OCI-LY3 (cell line): ENCODE measurements at regions not wholly inside any gene's neighbourhood (a gene's known extent, or its start where the extent isn't known, plus 50 kb on each side); places are given as distances from the start of the nearest gene placed in this dataset.

Experiments
- H2AFZ ChIP-seq: fragments of 200-600, 300-600 bp; shearing (Covaris generic); 2 replicates; pipeline ENCODE4 v1.6.0; 2014; ENCODE audit warnings: antibody characterized with exemption, low read depth, low read length
- H3K27ac ChIP-seq: fragments of 200-600, 300-600 bp; sonication (generic); 2 replicates; pipeline ENCODE4 v1.5.1; 2014; ENCODE audit warnings: mild to moderate bottlenecking, low read length, moderate library complexity, mixed read lengths
- H3K27me3 ChIP-seq: fragments of 200-600, 300-600 bp; sonication (generic); 2 replicates; pipeline ENCODE4 v1.6.1; 2014; ENCODE audit warnings: low read depth, low read length, mixed read lengths
- H3K36me3 ChIP-seq: fragments of 200-600, 300-600 bp; sonication (generic); replicated peaks from 2 replicates; pipeline ENCODE3; 2014; ENCODE audit warnings: low read depth, low read length, mixed read lengths
- H3K4me1 ChIP-seq: fragments of 300-600, 200-600 bp; sonication (generic); 2 replicates; pipeline ENCODE4 v1.6.1; 2014; ENCODE audit warnings: low read length, mixed read lengths
- H3K4me2 ChIP-seq: fragments of 200-600, 300-600 bp; sonication (generic); 2 replicates; pipeline ENCODE4 v1.6.1; 2014; ENCODE audit warnings: low read length, mixed read lengths
- H3K4me3 ChIP-seq: fragments of 300-600, 200-600 bp; sonication (generic); 2 replicates; pipeline ENCODE4 v1.5.1; 2014; ENCODE audit warnings: antibody characterized with exemption, mild to moderate bottlenecking, low read length, moderate library complexity
- H3K79me2 ChIP-seq: fragments of 300-600, 200-600 bp; shearing (Covaris generic); 2 replicates; pipeline ENCODE4 v1.6.1; 2014; ENCODE audit warnings: mild to moderate bottlenecking, low read length, mixed read lengths
- H3K9ac ChIP-seq: fragments of 300-600, 200-600 bp; shearing (Covaris generic); 2 replicates; pipeline ENCODE4 v1.6.0; 2014; ENCODE audit warnings: mild to moderate bottlenecking, low read length, moderate library complexity
- H3K9me3 ChIP-seq: fragments of 200-600, 300-600 bp; shearing (Covaris generic); 2 replicates; pipeline ENCODE4 v1.6.1; 2014; ENCODE audit warnings: low read length, mixed read lengths; ENCODE audit not compliant: insufficient read depth
- H4K20me1 ChIP-seq: fragments of 200-600, 300-600 bp; sonication (generic); 2 replicates; pipeline ENCODE4 v1.6.1; 2016; ENCODE audit warnings: low read length, mixed read lengths; ENCODE audit not compliant: insufficient read depth
- EZH2phosphoT487 ChIP-seq: fragments of 200-600 bp; shearing (Covaris generic); IDR thresholded peaks from 2 replicates; pipeline ENCODE4 v1.6.1; 2018; ENCODE audit warnings: antibody characterized with exemption, mixed run types, low read depth
- TF ChIP-seq, protein P1 (sequence below): fragments of 200-600, 300-600 bp; sonication (generic); IDR thresholded peaks from 2 replicates; pipeline ENCODE4 v1.5.1; 2014; ENCODE audit warnings: antibody characterized with exemption, low read length, low read depth

DNA sequence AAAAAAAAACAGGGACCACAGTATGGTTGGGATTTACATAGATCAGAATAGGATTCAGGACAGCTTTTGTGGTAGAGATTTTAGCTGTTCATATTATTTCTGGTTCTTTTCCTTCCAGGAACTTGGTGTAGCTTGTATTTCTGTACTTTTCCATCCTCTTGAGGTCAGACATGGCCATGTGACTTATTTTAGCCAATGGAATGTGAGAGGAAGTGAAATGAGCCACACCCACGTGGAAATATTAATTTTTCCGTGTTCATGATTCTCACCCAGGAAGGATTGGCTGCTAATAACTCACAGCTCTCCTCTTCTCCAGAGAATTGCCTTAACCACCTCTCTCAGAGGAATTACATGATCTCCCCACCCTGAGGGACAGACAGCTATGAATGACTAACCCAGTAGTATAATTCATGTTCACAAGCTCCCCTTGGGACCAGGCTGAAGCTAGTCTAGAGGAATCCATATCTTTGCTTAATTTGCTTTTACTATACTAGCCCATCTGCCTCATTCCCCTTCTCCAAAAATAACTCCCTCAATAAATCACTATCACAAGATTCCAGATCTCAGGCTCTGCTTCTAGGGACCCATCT, 340.4 kb downstream of the NUAK1 start:
- Histone ChIP-seq H3K4me1 (peaks cover 9% of the 10 kb centered on the region; the same call in 1 of the 2 replicates), H3K9me3 (no peaks in the 10 kb centered on the region), H3K4me2 (no peak overlapping the region), H3K36me3 (no peaks in the 10 kb centered on the region), H3K9ac (no peak overlapping the region), H3K27ac (no peak overlapping the region), H3K27me3 (no peaks in the 10 kb centered on the region), H3K79me2 (no peaks in the 10 kb centered on the region), H2AFZ (no peak overlapping the region), H3K4me3 (no peak overlapping the region), H4K20me1 (no peaks in the 10 kb centered on the region)
- no peak for TF ChIP-seq EZH2phosphoT487
- TF ChIP-seq, protein P1, sequence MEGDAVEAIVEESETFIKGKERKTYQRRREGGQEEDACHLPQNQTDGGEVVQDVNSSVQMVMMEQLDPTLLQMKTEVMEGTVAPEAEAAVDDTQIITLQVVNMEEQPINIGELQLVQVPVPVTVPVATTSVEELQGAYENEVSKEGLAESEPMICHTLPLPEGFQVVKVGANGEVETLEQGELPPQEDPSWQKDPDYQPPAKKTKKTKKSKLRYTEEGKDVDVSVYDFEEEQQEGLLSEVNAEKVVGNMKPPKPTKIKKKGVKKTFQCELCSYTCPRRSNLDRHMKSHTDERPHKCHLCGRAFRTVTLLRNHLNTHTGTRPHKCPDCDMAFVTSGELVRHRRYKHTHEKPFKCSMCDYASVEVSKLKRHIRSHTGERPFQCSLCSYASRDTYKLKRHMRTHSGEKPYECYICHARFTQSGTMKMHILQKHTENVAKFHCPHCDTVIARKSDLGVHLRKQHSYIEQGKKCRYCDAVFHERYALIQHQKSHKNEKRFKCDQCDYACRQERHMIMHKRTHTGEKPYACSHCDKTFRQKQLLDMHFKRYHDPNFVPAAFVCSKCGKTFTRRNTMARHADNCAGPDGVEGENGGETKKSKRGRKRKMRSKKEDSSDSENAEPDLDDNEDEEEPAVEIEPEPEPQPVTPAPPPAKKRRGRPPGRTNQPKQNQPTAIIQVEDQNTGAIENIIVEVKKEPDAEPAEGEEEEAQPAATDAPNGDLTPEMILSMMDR: no peak

GRCh38 chr12:105799103-105799502, 339.7 kb downstream of the NUAK1 start:
- Histone ChIP-seq H3K9me3 (no peaks in the 10 kb centered on the region), H3K4me1 (peaks cover 9% of the 10 kb centered on the region; the same call in 1 of the 2 replicates), H3K27ac (no peak overlapping the region), H3K4me3 (no peak overlapping the region), H2AFZ (no peak overlapping the region), H3K79me2 (no peaks in the 10 kb centered on the region), H3K4me2 (no peak overlapping the region), H4K20me1 (no peaks in the 10 kb centered on the region), H3K9ac (no peak overlapping the region), H3K36me3 (no peaks in the 10 kb centered on the region), H3K27me3 (no peaks in the 10 kb centered on the region)
- TF ChIP-seq EZH2phosphoT487: no peak
- TF ChIP-seq, protein P1: no peak

DNA sequence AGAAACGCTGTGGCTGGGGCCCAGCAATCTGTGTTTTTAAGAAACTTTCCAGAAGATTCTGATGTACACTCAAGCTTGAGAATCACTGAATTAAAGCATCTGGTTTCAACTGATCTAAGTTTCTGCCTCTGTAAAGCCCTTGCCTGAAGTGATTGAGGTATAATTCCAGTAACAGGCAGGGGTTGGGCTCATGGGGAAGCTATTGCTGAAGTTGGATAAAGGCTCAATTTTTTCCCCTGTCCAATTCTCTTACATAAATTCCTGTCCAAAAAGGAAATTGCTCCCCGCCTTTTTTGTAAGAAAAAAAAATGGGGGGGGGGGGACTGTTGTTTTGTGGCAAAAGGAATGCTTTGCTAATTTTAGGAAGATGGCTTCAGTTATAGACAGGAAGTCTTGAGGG, 337.4 kb downstream of the NUAK1 start:
- Histone ChIP-seq H3K9ac (no peak overlapping the region), H3K79me2 (no peaks in the 10 kb centered on the region), H3K4me2 (no peak overlapping the region), H3K27ac (no peak overlapping the region), H3K4me1 (peaks cover 9% of the 10 kb centered on the region; the same call in 1 of the 2 replicates), H3K36me3 (no peaks in the 10 kb centered on the region), H2AFZ (no peak overlapping the region), H4K20me1 (no peaks in the 10 kb centered on the region), H3K9me3 (no peaks in the 10 kb centered on the region), H3K27me3 (no peaks in the 10 kb centered on the region), H3K4me3 (no peak overlapping the region)
- TF ChIP-seq EZH2phosphoT487: no peak
- TF ChIP-seq, protein P1: no peak

- Histone ChIP-seq H3K27ac (no peak overlapping the region), H3K79me2 (no peaks in the 10 kb centered on the region), H3K9me3 (no peaks in the 10 kb centered on the region; the same call in 1 of the 2 replicates), H3K4me3 (no peak overlapping the region), H4K20me1 (no peaks in the 10 kb centered on the region), H3K36me3 (no peaks in the 10 kb centered on the region), H3K4me2 (no peak overlapping the region), H2AFZ (no peak overlapping the region), H3K4me1 (peaks cover 5% of the 10 kb centered on the region; the same call in 1 of the 2 replicates), H3K9ac (no peak overlapping the region), H3K27me3 (no peaks in the 10 kb centered on the region)
- TF ChIP-seq EZH2phosphoT487: no peak
- TF ChIP-seq, protein P1: no peak
These were observed 335.5 kb downstream of the NUAK1 start for GRCh38 chr12:105803292-105803691.
